ENCODE measurements at regions not wholly inside any gene's neighbourhood (a gene's known extent, or its start where the extent isn't known, plus 50 kb on each side); places are given as distances from the start of the nearest gene placed in this dataset.

DNA sequence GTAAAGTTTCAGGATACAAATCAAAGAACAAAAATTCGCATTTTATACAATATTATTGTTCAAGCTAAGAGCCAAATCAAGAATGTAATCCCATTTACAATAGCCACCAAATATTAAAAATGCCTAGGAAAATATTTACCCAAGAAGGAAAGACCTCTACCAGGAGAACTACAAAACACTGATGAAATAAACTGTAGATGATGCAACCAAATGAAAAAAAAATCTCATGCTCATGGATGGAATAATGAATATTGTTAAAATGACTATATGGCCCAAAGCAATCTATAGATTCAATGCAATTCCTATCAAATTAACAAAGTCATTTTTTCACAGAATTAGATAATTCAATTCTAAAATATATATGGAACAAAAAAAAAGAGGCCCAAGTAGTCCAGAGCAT is 708.8 kb upstream of the MAN1A1 start:
- H2BK120ac ChIP-seq (replicated peaks; ENCODE audit: low read depth, low read length): no peak overlapping the region
- H3K56ac ChIP-seq (replicated peaks; ENCODE audit: insufficient read length, low read depth, low read length): no peak overlapping the region
- H3K4me2 ChIP-seq (ENCODE audit: insufficient read depth in 1 of 2, low read depth in 2 of 2, low read length in 2 of 2): no peak overlapping the region
- no peaks in the 10 kb centered on the region for H3K9me3 ChIP-seq (ENCODE audit: insufficient read depth in 2 of 2, low read depth in 1 of 2, low read length in 1 of 2)
- no peaks in the 10 kb centered on the region for H3K79me2 ChIP-seq (ENCODE audit: control insufficient read depth in 1 of 2, insufficient read depth in 2 of 2, low read length in 2 of 2)
- no peak overlapping the region for H3K4me3 ChIP-seq (ENCODE audit: extremely low read depth in 1 of 4, insufficient read depth in 2 of 4, low read depth in 3 of 4, low read length in 4 of 4)
- no peaks in the 10 kb centered on the region for H3K4me1 ChIP-seq (replicated peaks in 1 of 4; ENCODE audit: control insufficient read depth in 3 of 4, insufficient read depth in 4 of 4, low read length in 3 of 4)
- H2AK5ac ChIP-seq (ENCODE audit: low read depth, low read length): no peak overlapping the region
- no peak for DNase-seq (ENCODE audit: low read depth in 1 of 2, low spot score in 2 of 2)
- no peak overlapping the region for H4K5ac ChIP-seq (ENCODE audit: insufficient read length, low read depth, low read length)
- no peak overlapping the region for H3K14ac ChIP-seq (ENCODE audit: insufficient read length)
- H2AFZ ChIP-seq (ENCODE audit: low read length): no peak overlapping the region
- no peak overlapping the region for H2BK12ac ChIP-seq (ENCODE audit: low read depth, low read length)
- ChIA-PET CTCF (ENCODE audit: partially characterized antibody) (interaction anchor here (3.1 kb wide), 1 partner anchor 8 kb away, joined by 17 read pairs; no protein-coding TSS in a partner anchor), POLR2A (ENCODE audit: partially characterized antibody) (no interaction called here)
- H3K27me3 ChIP-seq (replicated peaks in 1 of 4; ENCODE audit: control insufficient read depth in 3 of 4, extremely low read depth in 1 of 4, insufficient read depth in 3 of 4, low read length in 3 of 4): no peaks in the 10 kb centered on the region
- H3K79me1 ChIP-seq (ENCODE audit: low read depth, low read length): 0 out of 2 replicates have a peak, but pooled peaks cover 2% of the 10 kb centered on the region
- H4K8ac ChIP-seq (ENCODE audit: extremely low read depth, insufficient read depth, low read length): no peak overlapping the region
- no peak overlapping the region for H3K27ac ChIP-seq (ENCODE audit: low read depth, low read length)
- H3K36me3 ChIP-seq (ENCODE audit: control insufficient read depth in 2 of 4, insufficient read depth in 4 of 4, low read length in 3 of 4): no peaks in the 10 kb centered on the region
- no peak overlapping the region for H4K91ac ChIP-seq (replicated peaks; ENCODE audit: insufficient read length, low read length)
- no peak overlapping the region for H2BK5ac ChIP-seq (ENCODE audit: low read depth, low read length)
- 73% methylated on average over 1 of the region's 1 CpG; no CpG with 5 or more reads in 1 of the 2 experiments for WGBS, 2 experiments (ENCODE audit: extremely low coverage in 1 of 2, insufficient coverage in 1 of 2, insufficient read length in 1 of 2, insufficient replicate concordance in 2 of 2, low coverage in 1 of 2, low lambda C conversion rate in 2 of 2, missing lambda C conversion rate in 1 of 2)
- H2BK20ac ChIP-seq (ENCODE audit: low read length): no peak overlapping the region
- no peak overlapping the region for H3K23ac ChIP-seq (ENCODE audit: insufficient read length)
- H3K4ac ChIP-seq (replicated peaks; ENCODE audit: insufficient read length, low read depth, low read length): no peak overlapping the region
- no peak overlapping the region for H2BK15ac ChIP-seq (ENCODE audit: low read length)
- FAIRE-seq: no peak
- no peak overlapping the region for H3K18ac ChIP-seq (ENCODE audit: extremely low read depth, low read length)
- no peaks in the 10 kb centered on the region for H4K20me1 ChIP-seq (replicated peaks in 1 of 2; ENCODE audit: control insufficient read depth in 1 of 2, insufficient read depth in 2 of 2, low read length in 2 of 2)
- no peak overlapping the region for H3K9ac ChIP-seq (replicated peaks in 1 of 4; ENCODE audit: extremely low read depth in 1 of 4, low read depth in 3 of 4, low read length in 3 of 4)
- no peaks in the 10 kb centered on the region for H3K23me2 ChIP-seq (ENCODE audit: low read depth, low read length)
- TF ChIP-seq CEBPB (IDR thresholded peaks at IDR 0.05; ENCODE audit: low read depth, low read length): no peak
- no peak for TF ChIP-seq SP2 (IDR thresholded peaks at IDR 0.05; ENCODE audit: low read length)
